ENCODE measurements at regions not wholly inside any gene's neighbourhood (a gene's known extent, or its start where the extent isn't known, plus 50 kb on each side); places are given as distances from the start of the nearest gene placed in this dataset.

DNA sequence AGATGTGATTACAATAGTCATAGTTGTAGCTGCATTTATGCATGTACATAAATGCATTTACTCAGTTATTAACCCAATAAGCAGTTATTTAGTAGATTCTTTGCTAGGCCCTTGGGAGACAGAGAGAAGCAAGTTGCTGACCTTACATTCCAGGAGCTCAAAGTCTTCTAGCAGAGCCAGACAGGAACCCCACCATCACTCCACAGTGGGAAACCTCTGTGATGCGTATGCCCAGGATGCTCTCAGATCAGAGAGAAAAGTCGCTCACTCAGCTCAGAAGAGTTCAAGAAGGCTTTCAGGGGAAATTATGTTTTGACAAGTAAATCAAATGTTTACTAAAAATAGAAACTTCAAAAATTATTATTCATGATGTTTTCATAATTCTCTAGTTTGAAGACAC is 146.3 kb upstream of the EXOC2 start:
- H3K36me3 ChIP-seq (ENCODE audit: low read depth, missing control alignments), result no peaks in the 10 kb centered on the region
- H3K9me3 ChIP-seq, result no peaks in the 10 kb centered on the region
- H3K27me3 ChIP-seq, result no peaks in the 10 kb centered on the region
- H3K4me3 ChIP-seq, result no peak overlapping the region
- WGBS, 2 donors, result 84 to 88% methylated on average over 2 of the region's 2 CpGs
- DNase-seq, result no peak
- H3K4me1 ChIP-seq, result no peaks in the 10 kb centered on the region
- no peak for TF ChIP-seq CTCF (IDR thresholded peaks at IDR 0.05)
- TF ChIP-seq POLR2A (IDR thresholded peaks at IDR 0.05), result no peak
- intact Hi-C loops (cut with DNase I; ENCODE audit: low total_unique reads), result no loop called here
- no peak overlapping the region for H3K27ac ChIP-seq

DNA sequence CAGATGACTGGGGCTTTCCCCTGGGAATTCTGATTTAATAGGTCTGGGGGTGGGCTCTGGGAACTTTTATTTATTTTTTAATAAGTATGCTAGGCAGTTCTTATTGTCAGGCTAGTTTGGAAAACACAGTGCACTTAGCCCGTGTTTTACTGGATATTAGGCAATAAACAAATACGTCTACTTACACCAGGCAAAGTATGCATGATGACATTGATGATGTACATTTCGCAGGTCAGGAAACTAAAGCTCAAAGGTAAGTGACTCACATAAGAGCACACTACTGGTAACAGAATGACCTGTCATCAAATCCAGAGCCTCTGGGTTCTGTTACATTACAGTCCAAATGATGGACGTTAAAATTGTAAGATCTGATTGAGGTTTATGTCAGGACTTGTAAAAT is 144.4 kb upstream of the EXOC2 start:
- no peak for DNase-seq
- Histone ChIP-seq H3K36me3 (ENCODE audit: low read depth, missing control alignments) (no peaks in the 10 kb centered on the region), H3K27ac (no peak overlapping the region), H3K4me3 (no peak overlapping the region), H3K4me1 (no peaks in the 10 kb centered on the region), H3K27me3 (no peaks in the 10 kb centered on the region), H3K9me3 (no peaks in the 10 kb centered on the region)
- intact Hi-C loops (cut with DNase I; ENCODE audit: low total_unique reads), result no loop called here
- WGBS, 2 donors, result 86 to 90% methylated on average over 4 of the region's 4 CpGs
- TF ChIP-seq CTCF (IDR thresholded peaks at IDR 0.05) (no peak), POLR2A (IDR thresholded peaks at IDR 0.05) (no peak)

GRCh38 chr6:836276-836853 is 143.4 kb upstream of the EXOC2 start:
- Histone ChIP-seq H3K27ac (no peak overlapping the region), H3K9me3 (no peaks in the 10 kb centered on the region), H3K36me3 (ENCODE audit: low read depth, missing control alignments) (no peaks in the 10 kb centered on the region), H3K27me3 (no peaks in the 10 kb centered on the region), H3K4me3 (no peak overlapping the region), H3K4me1 (no peaks in the 10 kb centered on the region)
- WGBS, 2 donors, result 81 to 86% methylated on average over 2 of the region's 2 CpGs
- no peak for DNase-seq
- intact Hi-C loops (cut with DNase I; ENCODE audit: low total_unique reads), result no loop called here
- TF ChIP-seq POLR2A (IDR thresholded peaks at IDR 0.05) (no peak), CTCF (IDR thresholded peaks at IDR 0.05) (no peak)

DNA sequence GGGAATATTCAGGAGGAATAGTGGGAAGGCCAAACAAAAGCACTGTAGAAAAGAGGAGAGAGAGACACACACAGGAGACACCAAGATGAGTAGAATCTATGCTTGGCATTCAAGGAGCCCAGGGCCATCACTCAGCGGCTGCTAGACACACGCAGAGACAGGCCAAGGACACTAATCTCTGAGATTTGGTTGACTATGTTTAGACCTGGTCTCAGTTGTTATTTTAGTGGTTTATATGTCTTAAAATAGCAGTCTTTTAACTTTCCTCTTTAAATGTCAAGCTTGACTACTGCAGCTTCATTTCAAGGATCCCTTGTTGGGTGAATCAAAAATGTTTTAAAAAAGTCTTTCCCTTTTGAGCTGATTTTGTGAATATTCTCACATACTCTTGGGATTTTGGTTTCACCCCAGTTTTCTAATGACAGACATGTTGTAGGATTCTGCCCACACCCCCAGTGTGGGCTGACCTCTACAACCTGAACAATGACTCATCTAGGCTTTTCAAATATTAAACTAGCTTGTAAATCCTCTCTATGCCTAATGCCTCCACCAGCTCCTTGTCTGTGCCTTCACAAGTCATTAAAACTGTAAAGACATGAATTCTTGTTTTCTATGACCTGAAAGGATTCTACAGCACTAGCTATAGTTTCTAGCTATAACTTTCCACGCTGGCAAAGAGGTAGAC is 142.7 kb upstream of the EXOC2 start:
- Histone ChIP-seq H3K27ac (no peak overlapping the region), H3K27me3 (no peaks in the 10 kb centered on the region), H3K4me1 (no peaks in the 10 kb centered on the region), H3K36me3 (ENCODE audit: low read depth, missing control alignments) (no peaks in the 10 kb centered on the region), H3K9me3 (no peaks in the 10 kb centered on the region), H3K4me3 (no peak overlapping the region)
- intact Hi-C loops (cut with DNase I; ENCODE audit: low total_unique reads), result no loop called here
- 72 to 74% methylated on average over 3 of the region's 3 CpGs for WGBS, 2 donors
- no peak for DNase-seq
- TF ChIP-seq CTCF (IDR thresholded peaks at IDR 0.05) (no peak), POLR2A (IDR thresholded peaks at IDR 0.05) (no peak)

DNA sequence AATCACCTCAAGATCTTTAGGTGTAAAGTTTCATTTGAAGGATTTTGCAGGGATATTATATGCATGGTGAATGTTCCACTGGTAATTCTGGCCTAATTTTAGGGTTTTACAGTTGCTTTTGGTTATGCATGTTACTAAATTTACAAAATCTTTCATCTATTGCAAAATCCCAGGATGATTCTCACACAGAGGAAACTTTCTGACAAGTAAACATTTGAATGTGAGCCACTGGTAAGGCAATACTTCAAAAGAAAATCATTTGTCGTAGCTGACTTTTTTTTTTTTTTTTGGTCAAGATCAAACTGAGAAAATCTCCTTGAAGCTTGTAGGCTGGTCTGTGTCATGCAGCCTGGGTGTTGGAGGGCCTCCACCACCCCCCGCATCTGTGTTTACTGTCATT is 141.9 kb upstream of the EXOC2 start:
- Histone ChIP-seq H3K27ac (no peak overlapping the region), H3K9me3 (no peaks in the 10 kb centered on the region), H3K4me1 (no peaks in the 10 kb centered on the region), H3K36me3 (ENCODE audit: low read depth, missing control alignments) (no peaks in the 10 kb centered on the region), H3K4me3 (no peak overlapping the region), H3K27me3 (no peaks in the 10 kb centered on the region)
- no peak for DNase-seq
- no peak for TF ChIP-seq CTCF (IDR thresholded peaks at IDR 0.05)
- no peak for TF ChIP-seq POLR2A (IDR thresholded peaks at IDR 0.05)
- intact Hi-C loops (cut with DNase I; ENCODE audit: low total_unique reads), result no loop called here
- WGBS, 2 donors, result 78 to 80% methylated on average over 2 of the region's 2 CpGs

All from testis (tissue), 2 donors.